ACC112 (cell line): ENCODE measurements at regions not wholly inside any gene's neighbourhood (a gene's known extent, or its start where the extent isn't known, plus 50 kb on each side); places are given as distances from the start of the nearest gene placed in this dataset.
"Not testable (repeated sequence)": the region's sequence is repeated elsewhere in the genome, so short reads cannot be mapped to it uniquely, and the experiment has no call there.

ENCODE experiments used
- H2AFZ ChIP-seq: fragments of 200-600 bp; sonication (generic); one replicate; pipeline ENCODE4 v1.6.0; 2017; ENCODE audit warnings: antibody characterized with exemption, low read length; ENCODE audit not compliant: unreplicated experiment
- H3K27ac ChIP-seq: fragments of 200-600 bp; sonication (generic); 2 replicates; pipeline ENCODE4 v1.5.1; 2014; ENCODE audit warnings: low read depth, mild to moderate bottlenecking, antibody characterized with exemption, low read length, moderate library complexity
- H3K27me3 ChIP-seq: fragments of 200-600 bp; sonication (generic); 2 replicates; pipeline ENCODE4 v1.6.1; 2014; ENCODE audit warnings: mild to moderate bottlenecking, antibody characterized with exemption, low read length, moderate library complexity, mixed read lengths; ENCODE audit not compliant: insufficient read depth
- H3K36me3 ChIP-seq: fragments of 200-600 bp; sonication (generic); 2 replicates; pipeline ENCODE4 v1.6.1; 2016; ENCODE audit warnings: mild to moderate bottlenecking, antibody characterized with exemption, low read length, moderate library complexity, mixed read lengths; ENCODE audit not compliant: insufficient read depth
- H3K4me1 ChIP-seq: fragments of 200-600 bp; sonication (generic); one replicate; pipeline ENCODE4 v1.6.1; 2016; ENCODE audit warnings: low read length, mixed read lengths; ENCODE audit not compliant: insufficient read depth, unreplicated experiment, control insufficient read depth
- H3K4me3 ChIP-seq: fragments of 200-600 bp; sonication (generic); 2 replicates; pipeline ENCODE4 v1.5.1; 2014; ENCODE audit warnings: mild to moderate bottlenecking, low read depth, low read length
- H3K79me2 ChIP-seq: fragments of 200-600 bp; sonication (generic); one replicate; pipeline ENCODE4 v1.6.0; 2016; ENCODE audit warnings: low read length; ENCODE audit not compliant: control insufficient read depth, unreplicated experiment, insufficient read depth

DNA sequence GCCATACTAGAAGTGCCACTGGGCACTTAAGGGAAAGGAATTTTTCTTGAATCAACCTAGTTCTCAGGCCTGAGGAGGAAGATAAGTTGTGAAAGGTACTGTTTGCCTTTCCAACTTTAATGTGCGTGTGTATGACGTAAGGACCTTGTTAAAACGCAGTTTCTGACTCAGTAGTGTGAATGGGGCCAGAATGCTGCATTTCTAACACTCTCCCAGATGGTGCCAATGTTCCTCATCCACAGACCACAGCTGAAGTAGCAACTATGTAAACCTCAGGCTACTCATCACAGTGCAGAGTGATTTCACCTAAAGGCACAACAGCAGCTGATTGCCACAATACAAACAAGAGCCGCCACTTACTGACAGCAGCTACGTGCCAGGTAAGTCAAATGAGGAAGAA lies 103.6 kb downstream of the OTOL1 start:
- Histone ChIP-seq H3K36me3 (no peaks in the 10 kb centered on the region), H3K4me1 (no peaks in the 10 kb centered on the region), H3K79me2 (no peaks in the 10 kb centered on the region), H2AFZ (no peak overlapping the region), H3K27me3 (no peaks in the 10 kb centered on the region), H3K4me3 (no peak overlapping the region), H3K27ac (no peak overlapping the region)

DNA sequence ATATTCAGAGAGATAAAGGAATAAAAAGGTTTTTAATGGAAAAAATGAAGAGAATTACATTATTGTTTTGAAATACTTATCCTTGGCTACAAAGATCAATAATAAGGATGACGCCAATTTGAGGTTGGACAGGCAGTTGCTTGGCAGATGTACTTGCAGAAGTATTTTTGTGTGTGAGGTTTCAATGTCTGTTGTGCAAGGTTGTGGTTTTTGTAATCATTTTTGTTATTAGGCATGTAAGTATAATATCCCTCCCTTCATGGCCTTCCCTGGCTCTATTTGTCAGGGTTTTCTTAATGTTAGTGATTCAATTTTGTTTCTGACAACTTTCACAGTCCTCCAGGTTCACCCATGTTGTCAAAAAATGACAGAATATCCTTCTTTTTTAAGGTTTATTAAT lies 105.9 kb downstream of the OTOL1 start:
- no peak overlapping the region for H2AFZ ChIP-seq
- H3K79me2 ChIP-seq: no peaks in the 10 kb centered on the region
- no peaks in the 10 kb centered on the region for H3K27me3 ChIP-seq
- H3K4me1 ChIP-seq: no peaks in the 10 kb centered on the region
- no peaks in the 10 kb centered on the region for H3K36me3 ChIP-seq
- no peak overlapping the region for H3K4me3 ChIP-seq
- no peak overlapping the region for H3K27ac ChIP-seq

DNA sequence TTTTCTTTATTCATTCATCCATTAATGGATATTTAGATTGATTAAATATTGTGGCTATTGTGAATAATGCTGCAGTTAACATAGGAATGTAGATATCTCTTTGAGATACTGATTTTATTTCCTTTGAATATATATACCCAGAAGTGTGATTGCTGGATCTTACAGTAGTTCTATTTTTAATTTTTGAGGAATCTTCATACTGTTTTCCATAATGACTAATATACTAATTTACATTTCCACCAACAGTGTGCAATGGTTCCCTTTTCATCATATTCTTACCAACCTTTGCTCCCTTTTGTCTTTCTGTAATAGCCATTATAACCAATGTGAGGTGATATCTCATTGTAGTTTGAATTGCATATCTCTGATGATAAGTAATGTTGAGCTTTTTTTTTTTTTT lies 106.3 kb downstream of the OTOL1 start:
- Histone ChIP-seq H2AFZ (no peak overlapping the region), H3K4me3 (no peak overlapping the region), H3K4me1 (no peaks in the 10 kb centered on the region), H3K79me2 (no peaks in the 10 kb centered on the region), H3K27me3 (no peaks in the 10 kb centered on the region), H3K36me3 (no peaks in the 10 kb centered on the region), H3K27ac (no peak overlapping the region)

DNA sequence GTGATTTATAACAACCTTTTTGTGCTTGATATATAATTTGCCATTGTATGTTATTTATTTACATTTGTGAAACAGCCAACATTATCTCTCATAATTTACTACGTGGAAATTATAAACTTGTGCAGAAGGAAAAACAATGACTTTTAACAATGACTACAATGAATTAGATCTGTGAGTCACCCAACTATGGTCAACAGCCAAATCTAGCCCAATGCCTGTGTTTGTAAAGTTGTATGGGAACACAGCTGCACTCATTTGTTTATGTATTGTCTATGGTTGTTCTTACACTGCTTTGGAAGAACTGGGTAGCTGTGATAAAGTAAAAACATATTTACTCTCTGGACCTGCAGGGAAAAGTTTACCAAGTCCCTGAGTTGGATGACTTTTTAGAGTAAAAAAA lies 110.4 kb downstream of the OTOL1 start:
- Histone ChIP-seq H3K4me3 (no peak overlapping the region), H3K27ac (no peak overlapping the region), H3K4me1 (no peaks in the 10 kb centered on the region), H3K36me3 (no peaks in the 10 kb centered on the region), H2AFZ (no peak overlapping the region), H3K79me2 (no peaks in the 10 kb centered on the region), H3K27me3 (no peaks in the 10 kb centered on the region)

DNA sequence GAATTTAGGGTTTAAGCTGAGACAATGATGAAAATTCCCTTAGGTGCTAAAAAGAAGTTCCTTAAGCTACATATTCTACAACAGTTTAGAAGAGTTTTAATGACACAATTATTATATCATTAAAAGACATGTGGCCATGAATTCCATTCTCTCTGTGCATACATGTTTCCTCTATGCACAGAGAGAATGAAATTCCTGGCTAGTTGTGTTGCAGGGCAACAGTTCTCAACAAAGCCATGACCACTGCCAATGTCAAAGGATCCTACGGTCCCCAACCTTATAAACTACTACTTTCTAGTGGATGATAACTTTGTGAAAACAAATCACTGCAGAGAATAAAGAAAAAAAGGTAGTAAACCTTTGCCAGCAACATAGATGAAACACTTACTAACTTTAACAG lies 122.7 kb downstream of the OTOL1 start:
- Histone ChIP-seq H3K27me3 (no peaks in the 10 kb centered on the region), H3K4me3 (no peak overlapping the region), H3K27ac (no peak overlapping the region), H3K79me2 (no peaks in the 10 kb centered on the region), H2AFZ (no peak overlapping the region), H3K36me3 (no peaks in the 10 kb centered on the region), H3K4me1 (no peaks in the 10 kb centered on the region)

DNA sequence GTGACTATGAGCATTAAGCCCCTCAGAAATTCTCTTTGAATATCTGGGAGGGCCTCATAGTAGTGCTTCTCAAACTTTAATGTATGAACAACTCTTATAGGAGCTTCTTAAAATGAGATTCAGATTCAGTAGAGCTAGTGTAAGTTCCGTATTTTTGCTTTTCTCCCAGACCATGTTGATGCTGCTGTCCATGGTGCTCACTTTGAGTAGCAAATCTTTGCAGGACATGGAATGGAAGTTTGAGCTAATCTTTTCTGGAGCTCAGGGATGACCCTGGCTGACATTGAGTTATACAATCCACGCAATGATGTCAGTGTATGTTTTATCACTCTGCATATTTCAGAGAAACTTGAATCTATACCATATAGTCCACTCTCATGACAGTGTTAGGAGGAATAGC lies 134.2 kb downstream of the OTOL1 start:
- H3K36me3 ChIP-seq: no peaks in the 10 kb centered on the region
- H3K27ac ChIP-seq: no peak overlapping the region
- no peak overlapping the region for H3K4me3 ChIP-seq
- H2AFZ ChIP-seq: no peak overlapping the region
- H3K27me3 ChIP-seq: peaks cover 29% of the 10 kb centered on the region
- H3K4me1 ChIP-seq: no peaks in the 10 kb centered on the region
- no peaks in the 10 kb centered on the region for H3K79me2 ChIP-seq

DNA sequence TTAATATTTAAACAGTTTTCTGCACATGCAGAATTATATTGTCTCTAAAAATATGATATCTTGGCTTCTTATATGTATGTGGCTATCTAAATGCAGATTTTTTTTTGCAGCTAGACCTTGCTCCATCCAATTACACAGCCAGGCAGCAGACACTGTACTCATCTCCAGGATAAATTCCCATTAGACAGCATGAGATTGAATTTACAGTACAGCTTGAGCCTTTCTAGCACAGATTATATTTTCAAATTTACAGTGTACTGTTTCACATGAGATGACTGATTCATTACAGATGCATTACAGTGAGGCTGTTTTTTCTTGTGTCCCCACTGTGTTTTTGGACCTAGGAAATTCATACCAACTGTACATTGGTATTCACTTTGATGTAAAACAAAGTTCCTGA lies 134.9 kb downstream of the OTOL1 start:
- H3K27ac ChIP-seq: no peak overlapping the region

DNA sequence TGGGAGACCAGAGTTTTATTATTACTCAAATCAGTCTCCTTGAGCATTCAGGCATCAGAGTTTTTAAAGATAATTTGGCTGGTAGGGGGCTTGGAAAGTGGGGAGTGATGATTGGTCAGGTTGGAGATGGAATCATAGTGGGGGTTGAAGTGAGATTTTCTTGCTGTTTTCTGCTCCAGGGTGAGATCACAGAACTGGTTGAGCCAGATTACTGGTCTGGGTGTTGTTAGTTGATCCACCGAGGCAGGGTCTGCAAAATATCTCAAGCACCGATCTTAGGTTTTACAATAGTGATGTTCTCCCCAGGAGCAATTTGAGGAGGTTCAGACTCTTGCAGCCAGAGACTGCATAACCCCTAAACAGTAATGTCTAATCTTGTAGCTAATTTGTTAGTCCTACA lies 141.0 kb downstream of the OTOL1 start:
- H2AFZ ChIP-seq: no peak overlapping the region

More for the DNA sequence above, 134.9 kb downstream of the OTOL1 start:
- Histone ChIP-seq H3K36me3 (no peaks in the 10 kb centered on the region), H3K4me1 (no peaks in the 10 kb centered on the region), H3K27me3 (peaks cover 37% of the 10 kb centered on the region), H3K4me3 (no peak overlapping the region), H3K79me2 (no peaks in the 10 kb centered on the region), H2AFZ (no peak overlapping the region)

DNA sequence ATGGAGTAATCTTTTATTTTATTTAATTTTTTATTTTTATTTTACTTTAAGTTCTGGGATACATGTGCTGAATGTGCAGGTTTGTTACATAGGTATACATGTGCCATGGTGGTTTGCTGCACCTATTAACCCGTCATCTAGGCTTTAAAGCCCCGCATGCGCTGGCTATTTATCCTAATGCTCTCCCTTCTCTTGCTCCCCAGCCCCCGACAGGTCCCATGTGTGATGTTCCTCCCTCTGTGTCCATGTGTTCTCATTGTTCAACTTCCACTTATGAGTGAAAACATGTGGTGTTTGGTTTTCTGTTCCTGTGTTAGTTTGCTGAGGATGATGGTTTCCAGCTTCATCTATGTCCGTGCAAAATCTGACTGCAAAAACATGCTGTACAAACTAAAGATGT lies 142.5 kb downstream of the OTOL1 start:
- H3K4me3 ChIP-seq, H2AFZ ChIP-seq, H3K79me2 ChIP-seq, H3K36me3 ChIP-seq, H3K4me1 ChIP-seq, H3K27ac ChIP-seq: not testable (repeated sequence)
- peaks cover 37% of the 10 kb centered on the region for H3K27me3 ChIP-seq

More for the DNA sequence above, 141.0 kb downstream of the OTOL1 start:
- Histone ChIP-seq H3K36me3 (no peaks in the 10 kb centered on the region), H3K79me2 (no peaks in the 10 kb centered on the region), H3K27ac (no peak overlapping the region), H3K4me1 (no peaks in the 10 kb centered on the region), H3K4me3 (no peak overlapping the region), H3K27me3 (peaks cover 41% of the 10 kb centered on the region)

DNA sequence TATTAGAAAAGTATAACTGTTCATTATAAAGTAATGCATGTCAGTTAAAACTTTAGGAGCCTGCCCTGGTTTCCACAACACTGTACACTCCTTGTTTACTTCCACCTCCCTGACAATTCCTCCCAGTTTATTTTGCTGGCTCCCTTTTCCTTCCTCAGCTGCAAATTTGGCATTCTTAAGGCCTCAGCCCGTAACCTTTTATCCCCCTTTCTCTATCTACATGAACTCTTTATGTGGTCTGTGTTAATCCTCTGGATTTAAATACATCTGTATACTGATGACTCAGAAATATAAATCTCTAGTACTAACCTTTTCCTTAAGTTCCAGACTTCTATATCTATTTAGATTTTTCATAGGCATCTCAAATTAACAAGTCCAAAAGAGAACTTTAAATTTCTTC lies 143.6 kb downstream of the OTOL1 start:
- peaks cover 27% of the 10 kb centered on the region for H3K27me3 ChIP-seq
- H3K27ac ChIP-seq: no peak overlapping the region
- H3K4me3 ChIP-seq: no peak overlapping the region
- H2AFZ ChIP-seq: no peak overlapping the region
- H3K36me3 ChIP-seq: no peaks in the 10 kb centered on the region
- H3K4me1 ChIP-seq: no peaks in the 10 kb centered on the region
- H3K79me2 ChIP-seq: no peaks in the 10 kb centered on the region

DNA sequence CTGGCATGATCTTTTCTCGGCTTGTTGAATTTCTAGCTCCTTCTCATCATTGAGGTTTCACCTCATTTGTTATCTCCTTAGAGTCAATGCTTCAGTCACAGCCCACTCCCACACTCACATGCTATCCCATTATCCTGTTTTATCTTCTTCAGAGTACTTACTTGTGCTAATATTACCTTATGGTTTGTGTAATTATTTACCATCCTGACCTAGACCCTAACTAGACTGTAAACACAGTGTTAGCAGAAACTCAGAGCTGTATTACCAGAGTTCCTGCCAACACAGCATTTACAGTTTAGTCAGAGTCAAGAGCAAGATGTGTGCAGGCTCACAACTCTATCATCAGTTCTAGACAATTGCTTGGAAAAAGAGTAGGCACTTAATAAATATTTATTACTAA lies 144.7 kb downstream of the OTOL1 start:
- H3K27me3 ChIP-seq: peaks cover 16% of the 10 kb centered on the region; the same call in 1 of the 2 replicates
- no peaks in the 10 kb centered on the region for H3K4me1 ChIP-seq
- H3K27ac ChIP-seq: no peak overlapping the region
- no peak overlapping the region for H3K4me3 ChIP-seq
- H3K79me2 ChIP-seq: no peaks in the 10 kb centered on the region
- no peaks in the 10 kb centered on the region for H3K36me3 ChIP-seq
- no peak overlapping the region for H2AFZ ChIP-seq
